GM23338 (cell line): ENCODE measurements at regions not wholly inside any gene's neighbourhood (a gene's known extent, or its start where the extent isn't known, plus 50 kb on each side); places are given as distances from the start of the nearest gene placed in this dataset.
A peak's percentile ranks its signal among the peaks of the same experiment; 100 is the strongest.

ENCODE experiments used
- ATAC-seq: fragments of 200-7000 bp; cut with Tn5 transposase; 3 replicates; pipeline ENCODE4 v1.9.1; 2020
- DNase-seq: peaks from one replicate; pipeline ENCODE4 v3.0.0-alpha.2; 2015; ENCODE audit warnings: low spot score
- H2AFZ ChIP-seq: fragments of 200-600 bp; sonication (generic); 2 replicates; pipeline ENCODE4 v1.8.0; 2016; ENCODE audit warnings: antibody characterized with exemption, mild to moderate bottlenecking, moderate library complexity
- H3F3A ChIP-seq: fragments of 200-600 bp; sonication (generic); replicated peaks from 2 replicates; pipeline ENCODE4 v1.8.0; 2017; ENCODE audit warnings: antibody characterized with exemption, mixed run types, low read depth
- H3K27ac ChIP-seq: fragments of 200-600 bp; sonication (generic); 2 replicates; pipeline ENCODE4 v1.6.1; 2016; ENCODE audit warnings: low read depth
- H3K27me3 ChIP-seq: fragments of 200-600 bp; sonication (generic); 2 replicates; pipeline ENCODE4 v1.8.0; 2016; ENCODE audit warnings: mild to moderate bottlenecking, mixed run types, moderate library complexity; ENCODE audit not compliant: insufficient read depth
- H3K36me3 ChIP-seq: fragments of 200-600 bp; sonication (generic); 2 replicates; pipeline ENCODE4 v1.8.0; 2016; ENCODE audit warnings: mild to moderate bottlenecking; ENCODE audit not compliant: insufficient read depth
- H3K4me1 ChIP-seq: fragments of 200-600 bp; sonication (generic); 2 replicates; pipeline ENCODE4 v1.8.0; 2016; ENCODE audit warnings: mild to moderate bottlenecking, moderate library complexity; ENCODE audit not compliant: insufficient read depth
- H3K4me2 ChIP-seq: fragments of 200-600 bp; sonication (generic); 2 replicates; pipeline ENCODE4 v1.7.1; 2017; ENCODE audit warnings: mixed run types
- H3K4me3 ChIP-seq: fragments of 200-600 bp; sonication (generic); 2 replicates; pipeline ENCODE4 v1.6.1; 2016; ENCODE audit warnings: mixed run types
- H3K79me2 ChIP-seq: fragments of 200-600 bp; sonication (generic); replicated peaks from 2 replicates; pipeline ENCODE4 v1.8.0; 2017; ENCODE audit warnings: mild to moderate bottlenecking; ENCODE audit not compliant: insufficient read depth
- H3K9me2 ChIP-seq: fragments of 200-600 bp; sonication (generic); 2 replicates; pipeline ENCODE4 v1.8.0; 2017; ENCODE audit not compliant: insufficient read depth
- H4K20me1 ChIP-seq: fragments of 200-600 bp; sonication (generic); replicated peaks from 2 replicates; pipeline ENCODE4 v1.8.0; 2017; ENCODE audit warnings: mild to moderate bottlenecking; ENCODE audit not compliant: insufficient read depth
- H3K27ac Mint-ChIP-seq: 2 replicates; pipeline ENCODE4 v1.8.0; 2020; ENCODE audit warnings: inconsistent platforms, mild to moderate bottlenecking, moderate library complexity, mixed read lengths
- H3K27me3 Mint-ChIP-seq: 3 replicates; pipeline ENCODE4 v1.8.0; 2022; ENCODE audit warnings: low read depth, mild to moderate bottlenecking, moderate library complexity, mixed read lengths, inconsistent platforms; ENCODE audit not compliant: insufficient read depth, poor library complexity
- H3K36me3 Mint-ChIP-seq: 3 replicates; pipeline ENCODE4 v1.8.0; 2021; ENCODE audit warnings: low read depth, mild to moderate bottlenecking, inconsistent platforms, moderate library complexity, mixed read lengths
- H3K4me1 Mint-ChIP-seq: 3 replicates; pipeline ENCODE4 v1.8.0; 2020; ENCODE audit warnings: mild to moderate bottlenecking, inconsistent platforms, mixed read lengths
- H3K4me3 Mint-ChIP-seq: 3 replicates; pipeline ENCODE4 v1.8.0; 2021; ENCODE audit warnings: moderate library complexity, mild to moderate bottlenecking, inconsistent platforms, mixed read lengths
- H3K9me3 Mint-ChIP-seq: 3 replicates; pipeline ENCODE4 v1.8.0; 2020; ENCODE audit warnings: moderate library complexity, mild to moderate bottlenecking, inconsistent platforms, mixed read lengths
- CREB1 ChIP-seq: fragments of 250-450 bp; sonication (Bioruptor Pico); IDR thresholded peaks from 2 replicates; pipeline ENCODE4 v1.5.0; 2020; ENCODE audit warnings: low read depth, mild to moderate bottlenecking, moderate library complexity
- CTCF ChIP-seq, 2 experiments: fragments of 200-600 bp in 1 of 2; sonication (generic) in 1 of 2; conservative IDR thresholded peaks; 2 replicates each; pipeline versions ENCODE4 v1.5.1 to v1.6.1; 2016 to 2017; ENCODE audit warnings: antibody characterized with exemption in 2 of 2, low read depth in 2 of 2, mild to moderate bottlenecking in 2 of 2, moderate library complexity in 1 of 2
- ETS1 ChIP-seq: IDR thresholded peaks from 2 replicates; pipeline ENCODE4 v1.6.1; 2016; ENCODE audit warnings: antibody characterized with exemption
- EZH2 ChIP-seq: fragments of 200-600 bp; sonication (generic); IDR thresholded peaks from one replicate; pipeline ENCODE4 v1.8.0; 2017; ENCODE audit warnings: antibody characterized with exemption, mild to moderate bottlenecking, low read depth; ENCODE audit not compliant: unreplicated experiment
- EZH2phosphoT487 ChIP-seq: fragments of 200-600 bp; sonication (generic); IDR thresholded peaks from one replicate; pipeline ENCODE4 v1.8.1; 2018; ENCODE audit warnings: antibody characterized with exemption; ENCODE audit not compliant: unreplicated experiment
- JUNB ChIP-seq: IDR thresholded peaks from one replicate; pipeline ENCODE4 v1.6.1; 2016; ENCODE audit warnings: antibody characterized with exemption; ENCODE audit not compliant: unreplicated experiment
- NANOG ChIP-seq: IDR thresholded peaks from 2 replicates; pipeline ENCODE4 v1.6.1; 2016; ENCODE audit warnings: antibody characterized with exemption, borderline replicate concordance
- POLR2AphosphoS5 ChIP-seq: IDR thresholded peaks from 2 replicates; pipeline ENCODE4 v1.6.1; 2016; ENCODE audit warnings: antibody characterized with exemption, low read depth
- STAT1 ChIP-seq: IDR thresholded peaks from one replicate; pipeline ENCODE4 v1.6.1; 2016; ENCODE audit warnings: antibody characterized with exemption; ENCODE audit not compliant: unreplicated experiment
- ZNF114 ChIP-seq: fragments of 250-450 bp; sonication (Bioruptor Pico); IDR thresholded peaks from 2 replicates; pipeline ENCODE4 v1.5.0; 2020; ENCODE audit warnings: mild to moderate bottlenecking, moderate library complexity
- ZNF331 ChIP-seq: fragments of 250-450 bp; sonication (Bioruptor Pico); IDR thresholded peaks from 2 replicates; pipeline ENCODE4 v1.5.0; 2020; ENCODE audit warnings: low read depth, mild to moderate bottlenecking, moderate library complexity
- TF ChIP-seq, protein P1 (sequence below): fragments of 250-450 bp; sonication (Bioruptor Pico); IDR thresholded peaks from 2 replicates; pipeline ENCODE4 v1.5.0; 2020; ENCODE audit warnings: mild to moderate bottlenecking, moderate library complexity
- TF ChIP-seq, protein P2 (sequence below): IDR thresholded peaks from one replicate; pipeline ENCODE4 v1.6.1; 2018; ENCODE audit warnings: antibody characterized with exemption; ENCODE audit not compliant: unreplicated experiment

DNA sequence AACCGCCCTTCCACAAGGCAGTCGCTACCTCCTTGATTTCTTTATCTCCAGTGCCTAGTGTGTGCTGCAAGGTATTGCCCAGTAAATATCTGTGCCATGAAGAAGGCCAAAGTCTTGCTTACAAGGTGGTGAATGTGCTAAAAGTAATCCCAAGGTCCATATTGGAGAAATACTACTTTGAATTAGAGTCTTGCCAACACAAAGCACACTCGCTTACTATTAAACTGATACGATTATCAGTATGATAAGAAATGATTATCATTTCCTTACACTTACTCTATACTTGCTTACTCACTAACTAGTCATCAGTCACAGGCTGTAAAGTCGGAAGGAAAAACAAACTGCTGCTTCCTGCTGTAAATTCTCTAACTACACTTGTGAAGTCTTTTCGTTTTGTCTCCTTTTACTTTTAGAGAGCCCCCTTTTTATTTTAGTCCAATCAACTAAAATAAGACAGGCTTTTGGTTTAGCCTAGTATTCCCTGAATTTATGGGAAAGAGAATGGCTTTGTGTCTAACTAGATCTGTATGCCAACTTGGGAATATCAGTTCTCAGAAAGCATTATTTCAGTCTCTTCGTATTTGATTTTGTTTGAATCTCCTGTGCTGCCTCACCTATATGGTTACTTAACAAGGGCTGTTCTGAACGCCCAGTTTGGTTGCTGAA lies 107.1 kb upstream of the TSC22D2 start:
- H3K79me2 ChIP-seq = no peaks in the 10 kb centered on the region
- Mint-ChIP-seq H3K27me3 (peaks cover under 1% of the 10 kb centered on the region), H3K36me3 (no peaks in the 10 kb centered on the region), H3K4me1 (peaks cover 30% of the 10 kb centered on the region), H3K27ac (0 out of 2 replicates have a peak overlapping the region, but pooled peaks have one; percentile 9), H3K4me3 (no peak overlapping the region), H3K9me3 (no peaks in the 10 kb centered on the region)
- H3K27ac ChIP-seq = no peak overlapping the region
- no peak overlapping the region for H3K4me3 ChIP-seq
- no peak for DNase-seq
- peaks cover 22% of the 10 kb centered on the region for H3K4me1 ChIP-seq
- H3F3A ChIP-seq = no peaks in the 10 kb centered on the region
- no peaks in the 10 kb centered on the region for H3K36me3 ChIP-seq
- no peaks in the 10 kb centered on the region for H3K27me3 ChIP-seq
- no peaks in the 10 kb centered on the region for H4K20me1 ChIP-seq
- no peak for ATAC-seq
- H3K4me2 ChIP-seq = no peak overlapping the region
- TF ChIP-seq STAT1 (no peak), ZNF331 (CRISPR knock-in tag) (no peak), ZNF114 (CRISPR knock-in tag) (no peak), CTCF (conservative IDR thresholded peaks at IDR 0.05; ENCODE audit: low read depth in 2 of 2) (no peak), EZH2phosphoT487 (no peak), ETS1 (no peak), POLR2AphosphoS5 (no peak), JUNB (no peak), CREB1 (CRISPR knock-in tag) (no peak), NANOG (no peak), EZH2 (no peak)
- TF ChIP-seq, protein P1, sequence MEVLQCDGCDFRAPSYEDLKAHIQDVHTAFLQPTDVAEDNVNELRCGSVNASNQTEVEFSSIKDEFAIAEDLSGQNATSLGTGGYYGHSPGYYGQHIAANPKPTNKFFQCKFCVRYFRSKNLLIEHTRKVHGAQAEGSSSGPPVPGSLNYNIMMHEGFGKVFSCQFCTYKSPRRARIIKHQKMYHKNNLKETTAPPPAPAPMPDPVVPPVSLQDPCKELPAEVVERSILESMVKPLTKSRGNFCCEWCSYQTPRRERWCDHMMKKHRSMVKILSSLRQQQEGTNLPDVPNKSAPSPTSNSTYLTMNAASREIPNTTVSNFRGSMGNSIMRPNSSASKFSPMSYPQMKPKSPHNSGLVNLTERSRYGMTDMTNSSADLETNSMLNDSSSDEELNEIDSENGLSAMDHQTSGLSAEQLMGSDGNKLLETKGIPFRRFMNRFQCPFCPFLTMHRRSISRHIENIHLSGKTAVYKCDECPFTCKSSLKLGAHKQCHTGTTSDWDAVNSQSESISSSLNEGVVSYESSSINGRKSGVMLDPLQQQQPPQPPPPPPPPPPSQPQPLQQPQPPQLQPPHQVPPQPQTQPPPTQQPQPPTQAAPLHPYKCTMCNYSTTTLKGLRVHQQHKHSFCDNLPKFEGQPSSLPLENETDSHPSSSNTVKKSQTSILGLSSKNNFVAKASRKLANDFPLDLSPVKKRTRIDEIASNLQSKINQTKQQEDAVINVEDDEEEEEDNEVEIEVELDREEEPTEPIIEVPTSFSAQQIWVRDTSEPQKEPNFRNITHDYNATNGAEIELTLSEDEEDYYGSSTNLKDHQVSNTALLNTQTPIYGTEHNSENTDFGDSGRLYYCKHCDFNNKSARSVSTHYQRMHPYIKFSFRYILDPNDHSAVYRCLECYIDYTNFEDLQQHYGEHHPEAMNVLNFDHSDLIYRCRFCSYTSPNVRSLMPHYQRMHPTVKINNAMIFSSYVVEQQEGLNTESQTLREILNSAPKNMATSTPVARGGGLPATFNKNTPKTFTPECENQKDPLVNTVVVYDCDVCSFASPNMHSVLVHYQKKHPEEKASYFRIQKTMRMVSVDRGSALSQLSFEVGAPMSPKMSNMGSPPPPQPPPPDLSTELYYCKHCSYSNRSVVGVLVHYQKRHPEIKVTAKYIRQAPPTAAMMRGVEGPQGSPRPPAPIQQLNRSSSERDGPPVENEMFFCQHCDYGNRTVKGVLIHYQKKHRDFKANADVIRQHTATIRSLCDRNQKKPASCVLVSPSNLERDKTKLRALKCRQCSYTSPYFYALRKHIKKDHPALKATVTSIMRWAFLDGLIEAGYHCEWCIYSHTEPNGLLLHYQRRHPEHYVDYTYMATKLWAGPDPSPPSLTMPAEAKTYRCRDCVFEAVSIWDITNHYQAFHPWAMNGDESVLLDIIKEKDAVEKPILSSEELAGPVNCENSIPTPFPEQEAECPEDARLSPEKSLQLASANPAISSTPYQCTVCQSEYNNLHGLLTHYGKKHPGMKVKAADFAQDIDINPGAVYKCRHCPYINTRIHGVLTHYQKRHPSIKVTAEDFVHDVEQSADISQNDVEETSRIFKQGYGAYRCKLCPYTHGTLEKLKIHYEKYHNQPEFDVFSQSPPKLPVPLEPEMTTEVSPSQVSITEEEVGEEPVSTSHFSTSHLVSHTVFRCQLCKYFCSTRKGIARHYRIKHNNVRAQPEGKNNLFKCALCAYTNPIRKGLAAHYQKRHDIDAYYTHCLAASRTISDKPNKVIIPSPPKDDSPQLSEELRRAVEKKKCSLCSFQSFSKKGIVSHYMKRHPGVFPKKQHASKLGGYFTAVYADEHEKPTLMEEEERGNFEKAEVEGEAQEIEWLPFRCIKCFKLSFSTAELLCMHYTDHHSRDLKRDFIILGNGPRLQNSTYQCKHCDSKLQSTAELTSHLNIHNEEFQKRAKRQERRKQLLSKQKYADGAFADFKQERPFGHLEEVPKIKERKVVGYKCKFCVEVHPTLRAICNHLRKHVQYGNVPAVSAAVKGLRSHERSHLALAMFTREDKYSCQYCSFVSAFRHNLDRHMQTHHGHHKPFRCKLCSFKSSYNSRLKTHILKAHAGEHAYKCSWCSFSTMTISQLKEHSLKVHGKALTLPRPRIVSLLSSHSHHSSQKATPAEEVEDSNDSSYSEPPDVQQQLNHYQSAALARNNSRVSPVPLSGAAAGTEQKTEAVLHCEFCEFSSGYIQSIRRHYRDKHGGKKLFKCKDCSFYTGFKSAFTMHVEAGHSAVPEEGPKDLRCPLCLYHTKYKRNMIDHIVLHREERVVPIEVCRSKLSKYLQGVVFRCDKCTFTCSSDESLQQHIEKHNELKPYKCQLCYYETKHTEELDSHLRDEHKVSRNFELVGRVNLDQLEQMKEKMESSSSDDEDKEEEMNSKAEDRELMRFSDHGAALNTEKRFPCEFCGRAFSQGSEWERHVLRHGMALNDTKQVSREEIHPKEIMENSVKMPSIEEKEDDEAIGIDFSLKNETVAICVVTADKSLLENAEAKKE (CRISPR knock-in tag) = no peak
- TF ChIP-seq, protein P2, sequence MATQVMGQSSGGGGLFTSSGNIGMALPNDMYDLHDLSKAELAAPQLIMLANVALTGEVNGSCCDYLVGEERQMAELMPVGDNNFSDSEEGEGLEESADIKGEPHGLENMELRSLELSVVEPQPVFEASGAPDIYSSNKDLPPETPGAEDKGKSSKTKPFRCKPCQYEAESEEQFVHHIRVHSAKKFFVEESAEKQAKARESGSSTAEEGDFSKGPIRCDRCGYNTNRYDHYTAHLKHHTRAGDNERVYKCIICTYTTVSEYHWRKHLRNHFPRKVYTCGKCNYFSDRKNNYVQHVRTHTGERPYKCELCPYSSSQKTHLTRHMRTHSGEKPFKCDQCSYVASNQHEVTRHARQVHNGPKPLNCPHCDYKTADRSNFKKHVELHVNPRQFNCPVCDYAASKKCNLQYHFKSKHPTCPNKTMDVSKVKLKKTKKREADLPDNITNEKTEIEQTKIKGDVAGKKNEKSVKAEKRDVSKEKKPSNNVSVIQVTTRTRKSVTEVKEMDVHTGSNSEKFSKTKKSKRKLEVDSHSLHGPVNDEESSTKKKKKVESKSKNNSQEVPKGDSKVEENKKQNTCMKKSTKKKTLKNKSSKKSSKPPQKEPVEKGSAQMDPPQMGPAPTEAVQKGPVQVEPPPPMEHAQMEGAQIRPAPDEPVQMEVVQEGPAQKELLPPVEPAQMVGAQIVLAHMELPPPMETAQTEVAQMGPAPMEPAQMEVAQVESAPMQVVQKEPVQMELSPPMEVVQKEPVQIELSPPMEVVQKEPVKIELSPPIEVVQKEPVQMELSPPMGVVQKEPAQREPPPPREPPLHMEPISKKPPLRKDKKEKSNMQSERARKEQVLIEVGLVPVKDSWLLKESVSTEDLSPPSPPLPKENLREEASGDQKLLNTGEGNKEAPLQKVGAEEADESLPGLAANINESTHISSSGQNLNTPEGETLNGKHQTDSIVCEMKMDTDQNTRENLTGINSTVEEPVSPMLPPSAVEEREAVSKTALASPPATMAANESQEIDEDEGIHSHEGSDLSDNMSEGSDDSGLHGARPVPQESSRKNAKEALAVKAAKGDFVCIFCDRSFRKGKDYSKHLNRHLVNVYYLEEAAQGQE = no peak
- 0 out of 2 replicates have a peak overlapping the region, but pooled peaks have one; percentile 9 for H2AFZ ChIP-seq
- peaks cover 10% of the 10 kb centered on the region; the same call in 1 of the 2 replicates for H3K9me2 ChIP-seq
